GM19395 (cell line): ENCODE measurements at regions not wholly inside any gene's neighbourhood (a gene's known extent, or its start where the extent isn't known, plus 50 kb on each side); places are given as distances from the start of the nearest gene placed in this dataset.
A peak's percentile ranks its signal among the peaks of the same experiment; 100 is the strongest.
"Not testable (repeated sequence)": the region's sequence is repeated elsewhere in the genome, so short reads cannot be mapped to it uniquely, and the experiment has no call there.

ENCODE experiments used
- ATAC-seq: cut with Tn5 transposase; IDR thresholded peaks from one replicate; pipeline ENCODE4 v1.9.1; 2021; ENCODE audit warnings: mild to moderate bottlenecking, moderate library complexity; ENCODE audit not compliant: unreplicated experiment

GRCh38 chr2:154580767-154581166 is 117.7 kb upstream of the KCNJ3 start:
- ATAC-seq = no peak

GRCh38 chr2:154582694-154583093 is 115.8 kb upstream of the KCNJ3 start:
- ATAC-seq = not testable (repeated sequence)

GRCh38 chr2:154583274-154583673 is 115.2 kb upstream of the KCNJ3 start:
- not testable (repeated sequence) for ATAC-seq

- ATAC-seq = no peak
Observed at GRCh38 chr2:154587739-154588138, 110.8 kb upstream of the KCNJ3 start.

GRCh38 chr2:154588838-154589237 is 109.7 kb upstream of the KCNJ3 start:
- no peak for ATAC-seq

GRCh38 chr2:154589514-154589913 is 109.0 kb upstream of the KCNJ3 start:
- ATAC-seq = no peak

GRCh38 chr2:154591294-154591820 is 107.1 kb upstream of the KCNJ3 start:
- ATAC-seq = no peak

GRCh38 chr2:154599189-154599588 is 99.3 kb upstream of the KCNJ3 start:
- no peak for ATAC-seq

GRCh38 chr2:154600927-154601494 is 97.5 kb upstream of the KCNJ3 start:
- no peak for ATAC-seq

- no peak for ATAC-seq
Observed at GRCh38 chr2:154603682-154604081, 94.8 kb upstream of the KCNJ3 start.

GRCh38 chr2:154608438-154608837 is 90.1 kb upstream of the KCNJ3 start:
- no peak for ATAC-seq

GRCh38 chr2:154614906-154615305 is 83.6 kb upstream of the KCNJ3 start:
- no peak for ATAC-seq

- ATAC-seq = no peak
Observed at GRCh38 chr2:154616659-154617058, 81.8 kb upstream of the KCNJ3 start.

- no peak for ATAC-seq
Observed at GRCh38 chr2:154620471-154620870, 78.0 kb upstream of the KCNJ3 start.

GRCh38 chr2:154623819-154624218 is 74.7 kb upstream of the KCNJ3 start:
- ATAC-seq = peak; percentile 66

- ATAC-seq = no peak
Observed at GRCh38 chr2:154637456-154637855, 61.0 kb upstream of the KCNJ3 start.

- ATAC-seq = no peak
Observed at GRCh38 chr2:154638783-154639182, 59.7 kb upstream of the KCNJ3 start.

- no peak for ATAC-seq
Observed at GRCh38 chr2:154640000-154640399, 58.5 kb upstream of the KCNJ3 start.
